ENCODE measurements at regions not wholly inside any gene's neighbourhood (a gene's known extent, or its start where the extent isn't known, plus 50 kb on each side); places are given as distances from the start of the nearest gene placed in this dataset.
A peak's percentile ranks its signal among the peaks of the same experiment; 100 is the strongest.

- no peak for TF ChIP-seq POU2F2 (IDR thresholded peaks at IDR 0.05; ENCODE audit: low read depth, low read length)
- no peak for TF ChIP-seq PAX5 (IDR thresholded peaks at IDR 0.05; ENCODE audit: insufficient read depth, low read length, severe bottlenecking)
- no peak for TF ChIP-seq TAF1 (IDR thresholded peaks at IDR 0.05; ENCODE audit: low read depth, low read length)
- no peak for TF ChIP-seq POLR2AphosphoS5 (IDR thresholded peaks at IDR 0.05; ENCODE audit: low read depth, low read length)
- no peak for TF ChIP-seq POLR2A (IDR thresholded peaks at IDR 0.05; ENCODE audit: low read depth, low read length)
- peak; percentile 91 for TF ChIP-seq SPI1 (IDR thresholded peaks at IDR 0.05; ENCODE audit: low read depth, low read length)
- FAIRE-seq, result no peak
These were observed 311.8 kb downstream of the BTG1 start for GRCh38 chr12:91833780-91834359.

GRCh38 chr12:91825999-91826398 lies 319.6 kb downstream of the BTG1 start:
- TF ChIP-seq SPI1 (IDR thresholded peaks at IDR 0.05; ENCODE audit: low read depth, low read length), result no peak
- no peak for TF ChIP-seq PAX5 (IDR thresholded peaks at IDR 0.05; ENCODE audit: insufficient read depth, low read length, severe bottlenecking)
- TF ChIP-seq TAF1 (IDR thresholded peaks at IDR 0.05; ENCODE audit: low read depth, low read length), result no peak
- TF ChIP-seq POLR2AphosphoS5 (IDR thresholded peaks at IDR 0.05; ENCODE audit: low read depth, low read length), result no peak
- no peak for TF ChIP-seq POLR2A (IDR thresholded peaks at IDR 0.05; ENCODE audit: low read depth, low read length)
- TF ChIP-seq POU2F2 (IDR thresholded peaks at IDR 0.05; ENCODE audit: low read depth, low read length), result no peak
- FAIRE-seq (no peak), DNase-seq (ENCODE audit: insufficient read length, low spot score) (no peak)

More at GRCh38 chr12:91833780-91834359, 311.8 kb downstream of the BTG1 start:
- DNase-seq (ENCODE audit: insufficient read length, low spot score), result no peak

GRCh38 chr12:91824991-91825390 lies 320.7 kb downstream of the BTG1 start:
- TF ChIP-seq TAF1 (IDR thresholded peaks at IDR 0.05; ENCODE audit: low read depth, low read length), result no peak
- no peak for TF ChIP-seq POU2F2 (IDR thresholded peaks at IDR 0.05; ENCODE audit: low read depth, low read length)
- TF ChIP-seq SPI1 (IDR thresholded peaks at IDR 0.05; ENCODE audit: low read depth, low read length), result no peak
- TF ChIP-seq POLR2A (IDR thresholded peaks at IDR 0.05; ENCODE audit: low read depth, low read length), result no peak
- TF ChIP-seq POLR2AphosphoS5 (IDR thresholded peaks at IDR 0.05; ENCODE audit: low read depth, low read length), result no peak
- TF ChIP-seq PAX5 (IDR thresholded peaks at IDR 0.05; ENCODE audit: insufficient read depth, low read length, severe bottlenecking), result no peak
- FAIRE-seq, result no peak
- no peak for DNase-seq (ENCODE audit: insufficient read length, low spot score)

GRCh38 chr12:91819132-91819447 lies 326.6 kb downstream of the BTG1 start:
- DNase-seq (ENCODE audit: insufficient read length, low spot score) (no peak), FAIRE-seq (no peak)
- TF ChIP-seq POLR2AphosphoS5 (IDR thresholded peaks at IDR 0.05; ENCODE audit: low read depth, low read length) (no peak), POU2F2 (IDR thresholded peaks at IDR 0.05; ENCODE audit: low read depth, low read length) (no peak), POLR2A (IDR thresholded peaks at IDR 0.05; ENCODE audit: low read depth, low read length) (no peak), SPI1 (IDR thresholded peaks at IDR 0.05; ENCODE audit: low read depth, low read length) (no peak), TAF1 (IDR thresholded peaks at IDR 0.05; ENCODE audit: low read depth, low read length) (no peak), PAX5 (IDR thresholded peaks at IDR 0.05; ENCODE audit: insufficient read depth, low read length, severe bottlenecking) (no peak)

GRCh38 chr12:91818227-91819131 lies 327.2 kb downstream of the BTG1 start:
- FAIRE-seq (peak; percentile 5), DNase-seq (ENCODE audit: insufficient read length, low spot score) (no peak)
- TF ChIP-seq POLR2AphosphoS5 (IDR thresholded peaks at IDR 0.05; ENCODE audit: low read depth, low read length), result no peak
- TF ChIP-seq POLR2A (IDR thresholded peaks at IDR 0.05; ENCODE audit: low read depth, low read length), result no peak
- TF ChIP-seq TAF1 (IDR thresholded peaks at IDR 0.05; ENCODE audit: low read depth, low read length), result no peak
- no peak for TF ChIP-seq POU2F2 (IDR thresholded peaks at IDR 0.05; ENCODE audit: low read depth, low read length)
- no peak for TF ChIP-seq SPI1 (IDR thresholded peaks at IDR 0.05; ENCODE audit: low read depth, low read length)
- TF ChIP-seq PAX5 (IDR thresholded peaks at IDR 0.05; ENCODE audit: insufficient read depth, low read length, severe bottlenecking), result no peak

GRCh38 chr12:91817517-91817916 lies 328.1 kb downstream of the BTG1 start:
- no peak for FAIRE-seq
- TF ChIP-seq PAX5 (IDR thresholded peaks at IDR 0.05; ENCODE audit: insufficient read depth, low read length, severe bottlenecking) (no peak), POLR2A (IDR thresholded peaks at IDR 0.05; ENCODE audit: low read depth, low read length) (no peak), SPI1 (IDR thresholded peaks at IDR 0.05; ENCODE audit: low read depth, low read length) (no peak), POLR2AphosphoS5 (IDR thresholded peaks at IDR 0.05; ENCODE audit: low read depth, low read length) (no peak), POU2F2 (IDR thresholded peaks at IDR 0.05; ENCODE audit: low read depth, low read length) (no peak), TAF1 (IDR thresholded peaks at IDR 0.05; ENCODE audit: low read depth, low read length) (no peak)
- no peak for DNase-seq (ENCODE audit: insufficient read length, low spot score)

GRCh38 chr12:91813701-91814100 lies 331.9 kb downstream of the BTG1 start:
- no peak for TF ChIP-seq TAF1 (IDR thresholded peaks at IDR 0.05; ENCODE audit: low read depth, low read length)
- no peak for TF ChIP-seq PAX5 (IDR thresholded peaks at IDR 0.05; ENCODE audit: insufficient read depth, low read length, severe bottlenecking)
- no peak for TF ChIP-seq POLR2AphosphoS5 (IDR thresholded peaks at IDR 0.05; ENCODE audit: low read depth, low read length)
- TF ChIP-seq POLR2A (IDR thresholded peaks at IDR 0.05; ENCODE audit: low read depth, low read length), result no peak
- no peak for TF ChIP-seq POU2F2 (IDR thresholded peaks at IDR 0.05; ENCODE audit: low read depth, low read length)
- DNase-seq (ENCODE audit: insufficient read length, low spot score) (no peak), FAIRE-seq (no peak)

- DNase-seq (ENCODE audit: insufficient read length, low spot score) (peak; percentile 4), FAIRE-seq (no peak)
- TF ChIP-seq POU2F2 (IDR thresholded peaks at IDR 0.05; ENCODE audit: low read depth, low read length) (no peak), SPI1 (IDR thresholded peaks at IDR 0.05; ENCODE audit: low read depth, low read length) (no peak), POLR2A (IDR thresholded peaks at IDR 0.05; ENCODE audit: low read depth, low read length) (no peak), PAX5 (IDR thresholded peaks at IDR 0.05; ENCODE audit: insufficient read depth, low read length, severe bottlenecking) (no peak), TAF1 (IDR thresholded peaks at IDR 0.05; ENCODE audit: low read depth, low read length) (no peak), POLR2AphosphoS5 (IDR thresholded peaks at IDR 0.05; ENCODE audit: low read depth, low read length) (no peak)
These were observed 334.0 kb downstream of the BTG1 start for GRCh38 chr12:91811481-91812287.

All from GM12891 (cell line).